MM.1S (cell line): ENCODE measurements at regions not wholly inside any gene's neighbourhood (a gene's known extent, or its start where the extent isn't known, plus 50 kb on each side); places are given as distances from the start of the nearest gene placed in this dataset.

Source experiments
- DNase-seq: peaks from one replicate; pipeline ENCODE4 v3.0.0-alpha.2; 2015
- H2AFZ ChIP-seq: fragments of 300-600 bp; sonication (generic); 2 replicates; pipeline ENCODE4 v1.6.0; 2016; ENCODE audit warnings: antibody characterized with exemption, low read length
- H3F3A ChIP-seq: fragments of 300-600 bp; sonication (generic); 2 replicates; pipeline ENCODE4 v1.6.1; 2016; ENCODE audit warnings: mild to moderate bottlenecking, antibody characterized with exemption, low read length, moderate library complexity, mixed read lengths; ENCODE audit not compliant: insufficient read depth
- H3K27ac ChIP-seq: fragments of 300-600 bp; sonication (generic); 2 replicates; pipeline ENCODE4 v1.5.1; 2016; ENCODE audit warnings: mild to moderate bottlenecking, low read length
- H3K27me3 ChIP-seq: fragments of 300-600 bp; sonication (generic); replicated peaks from 2 replicates; pipeline ENCODE4 v1.6.0; 2016; ENCODE audit warnings: low read length; ENCODE audit not compliant: insufficient read depth
- H3K36me3 ChIP-seq: fragments of 300-600 bp; sonication (generic); replicated peaks from 2 replicates; pipeline ENCODE4 v1.6.1; 2016; ENCODE audit warnings: mild to moderate bottlenecking, low read length, mixed read lengths; ENCODE audit not compliant: insufficient read depth
- H3K4me1 ChIP-seq: fragments of 300-600 bp; sonication (generic); 2 replicates; pipeline ENCODE4 v1.6.1; 2016; ENCODE audit warnings: low read length, mixed read lengths
- H3K4me2 ChIP-seq: fragments of 300-600 bp; sonication (generic); 2 replicates; pipeline ENCODE4 v1.6.0; 2016; ENCODE audit warnings: low read depth, low read length
- H3K4me3 ChIP-seq: fragments of 300-600 bp; sonication (generic); 2 replicates; pipeline ENCODE4 v1.5.1; 2016; ENCODE audit warnings: low read length, mixed read lengths
- H3K79me2 ChIP-seq: fragments of 300-600 bp; sonication (generic); 2 replicates; pipeline ENCODE4 v1.6.1; 2016; ENCODE audit warnings: mixed run types, low read length, mixed read lengths
- H3K9ac ChIP-seq: fragments of 300-600 bp; sonication (generic); 2 replicates; pipeline ENCODE4 v1.6.1; 2016; ENCODE audit warnings: low read length, mixed read lengths
- H3K9me2 ChIP-seq: fragments of 300-600 bp; sonication (generic); replicated peaks from 2 replicates; pipeline ENCODE4 v1.6.1; 2016; ENCODE audit warnings: mild to moderate bottlenecking, low read length, mixed read lengths; ENCODE audit not compliant: insufficient read depth
- H3K9me3 ChIP-seq: fragments of 300-600 bp; sonication (generic); replicated peaks from 2 replicates; pipeline ENCODE4 v1.6.1; 2016; ENCODE audit warnings: mild to moderate bottlenecking, low read length, mixed read lengths; ENCODE audit not compliant: insufficient read depth
- H4K20me1 ChIP-seq: fragments of 300-600 bp; sonication (generic); 2 replicates; pipeline ENCODE4 v1.6.1; 2016; ENCODE audit warnings: mild to moderate bottlenecking, low read length, moderate library complexity, mixed read lengths; ENCODE audit not compliant: insufficient read depth
- CTCF ChIP-seq: fragments of 300-600 bp; sonication (generic); IDR thresholded peaks from 2 replicates; pipeline ENCODE4 v1.5.1; 2016; ENCODE audit warnings: antibody characterized with exemption, low read length, mixed read lengths
- EZH2 ChIP-seq: fragments of 300-600 bp; sonication (generic); optimal IDR thresholded peaks from 2 replicates; pipeline ENCODE3; 2017; ENCODE audit warnings: low read depth, mild to moderate bottlenecking, antibody characterized with exemption, low read length, mixed read lengths
- EZH2phosphoT487 ChIP-seq: fragments of 300-600 bp; sonication (generic); IDR thresholded peaks from 2 replicates; pipeline ENCODE4 v1.6.1; 2018; ENCODE audit warnings: antibody characterized with exemption, low read length

- Histone ChIP-seq H3K27ac (no peak overlapping the region), H4K20me1 (no peaks in the 10 kb centered on the region), H3K27me3 (no peaks in the 10 kb centered on the region), H3K9ac (no peak overlapping the region), H3K79me2 (no peaks in the 10 kb centered on the region), H3K9me3 (no peaks in the 10 kb centered on the region), H3K4me2 (no peak overlapping the region), H3K4me3 (no peak overlapping the region), H3F3A (no peaks in the 10 kb centered on the region), H3K9me2 (no peaks in the 10 kb centered on the region), H2AFZ (no peak overlapping the region), H3K4me1 (no peaks in the 10 kb centered on the region), H3K36me3 (no peaks in the 10 kb centered on the region)
- TF ChIP-seq EZH2 = no peak
- TF ChIP-seq CTCF = no peak
- TF ChIP-seq EZH2phosphoT487 = no peak
- DNase-seq = no peak
Observed at GRCh38 chr6:147750413-147750812, 241.9 kb downstream of the SAMD5 start.

DNA sequence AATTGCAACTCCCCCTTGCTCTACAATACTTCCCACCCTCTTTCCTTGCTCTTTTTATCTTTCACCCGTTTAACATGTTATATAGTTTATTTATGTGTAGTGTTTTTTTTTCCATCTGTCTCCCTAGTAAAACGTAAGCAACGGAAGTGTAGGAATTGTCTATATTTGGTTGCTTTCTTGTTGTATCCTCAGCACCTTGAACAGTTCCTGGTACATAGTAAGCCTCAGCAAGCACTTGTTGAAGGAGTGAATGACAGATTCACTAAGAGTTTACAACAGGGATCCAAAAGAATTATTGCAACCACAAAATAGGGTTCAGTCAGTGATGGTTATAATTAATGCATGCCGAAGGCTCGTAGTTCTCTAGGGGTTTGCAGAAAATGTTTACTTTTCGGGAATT, 242.7 kb downstream of the SAMD5 start:
- Histone ChIP-seq H3K9me2 (no peaks in the 10 kb centered on the region), H3K9me3 (no peaks in the 10 kb centered on the region), H3K27me3 (no peaks in the 10 kb centered on the region), H3K4me1 (no peaks in the 10 kb centered on the region), H3K4me2 (no peak overlapping the region), H3K9ac (no peak overlapping the region), H3K4me3 (no peak overlapping the region), H4K20me1 (no peaks in the 10 kb centered on the region), H2AFZ (no peak overlapping the region), H3K79me2 (no peaks in the 10 kb centered on the region), H3K27ac (no peak overlapping the region), H3K36me3 (no peaks in the 10 kb centered on the region), H3F3A (no peaks in the 10 kb centered on the region)
- TF ChIP-seq CTCF (no peak), EZH2phosphoT487 (no peak), EZH2 (no peak)
- DNase-seq = no peak

GRCh38 chr6:147752689-147753403, 244.4 kb downstream of the SAMD5 start:
- Histone ChIP-seq H3K79me2 (no peaks in the 10 kb centered on the region), H2AFZ (no peak overlapping the region), H3K27ac (no peak overlapping the region), H3K9ac (no peak overlapping the region), H3K4me3 (no peak overlapping the region), H3K36me3 (no peaks in the 10 kb centered on the region), H3K27me3 (no peaks in the 10 kb centered on the region), H3K9me2 (no peaks in the 10 kb centered on the region), H3K9me3 (no peaks in the 10 kb centered on the region), H3K4me1 (no peaks in the 10 kb centered on the region), H3K4me2 (no peak overlapping the region), H3F3A (no peaks in the 10 kb centered on the region), H4K20me1 (no peaks in the 10 kb centered on the region)
- DNase-seq = no peak
- TF ChIP-seq EZH2phosphoT487 = no peak
- no peak for TF ChIP-seq CTCF
- TF ChIP-seq EZH2 = no peak
